H1 (cell line): ENCODE measurements at regions not wholly inside any gene's neighbourhood (a gene's known extent, or its start where the extent isn't known, plus 50 kb on each side); places are given as distances from the start of the nearest gene placed in this dataset.

Experiments used
- CTCF ChIA-PET: fragments of 300-600 bp; sonication (Branson Sonifier 250); formaldehyde crosslinking; loops from one replicate; lab custom pipeline; 2021; ENCODE audit not compliant: partially characterized antibody; lab: Charles Lee
- POLR2A ChIA-PET: fragments of 300-600 bp; sonication (Branson Sonifier 250); formaldehyde crosslinking; loops from one replicate; lab custom pipeline; 2021; ENCODE audit warnings: inconsistent platforms; ENCODE audit not compliant: partially characterized antibody; lab: Charles Lee
- DNase-seq, 2 experiments: peaks; one replicate each; pipeline versions ENCODE4 v3.0.0 to v3.0.0-alpha.2; 2010 to 2022; ENCODE audit warnings: low spot score in 2 of 2, low read depth in 1 of 2, mixed read lengths in 1 of 2
- FAIRE-seq: peaks from 2 replicates; lab custom pipeline; 2011; peaks lifted over from hg19 to GRCh38; lab: Jason Lieb, UNC
- H2AFZ ChIP-seq: 2 replicates; pipeline ENCODE4 v1.8.1; 2012; ENCODE audit warnings: low read length, inconsistent platforms
- H2AK5ac ChIP-seq: 2 replicates; pipeline ENCODE4 v1.6.1; 2013; ENCODE audit warnings: low read depth, low read length
- H2BK120ac ChIP-seq: replicated peaks from 2 replicates; pipeline ENCODE3; 2013; ENCODE audit warnings: low read depth, low read length, inconsistent platforms
- H2BK12ac ChIP-seq: 2 replicates; pipeline ENCODE4 v1.6.1; 2013; ENCODE audit warnings: low read depth, low read length
- H2BK15ac ChIP-seq: 2 replicates; pipeline ENCODE4 v1.6.1; 2013; ENCODE audit warnings: low read length
- H2BK20ac ChIP-seq: 2 replicates; pipeline ENCODE4 v1.6.1; 2013; ENCODE audit warnings: low read length
- H2BK5ac ChIP-seq: 2 replicates; pipeline ENCODE4 v1.6.1; 2013; ENCODE audit warnings: low read depth, low read length
- H3K14ac ChIP-seq: 2 replicates; pipeline ENCODE4 v1.6.1; 2013; ENCODE audit warnings: inconsistent platforms; ENCODE audit not compliant: insufficient read length
- H3K18ac ChIP-seq: 2 replicates; pipeline ENCODE4 v1.6.1; 2013; ENCODE audit warnings: low read length; ENCODE audit errors: extremely low read depth
- H3K23ac ChIP-seq: 2 replicates; pipeline ENCODE4 v1.6.1; 2013; ENCODE audit warnings: inconsistent platforms; ENCODE audit not compliant: insufficient read length
- H3K23me2 ChIP-seq: 2 replicates; pipeline ENCODE4 v1.6.1; 2013; ENCODE audit warnings: low read depth, low read length
- H3K27ac ChIP-seq: 2 replicates; pipeline ENCODE4 v1.6.1; 2011; ENCODE audit warnings: low read depth, low read length, inconsistent platforms
- H3K27me3 ChIP-seq, 4 experiments: replicated peaks in 1 of 4; 1 replicate in 1 of 4; 2 replicates in 3 of 4; pipeline versions ENCODE4 v1.6.1 to v1.8.1; 2011 to 2013; ENCODE audit warnings: low read length in 3 of 4, mild to moderate bottlenecking in 3 of 4, inconsistent platforms in 2 of 4, mixed read lengths in 2 of 4, moderate library complexity in 1 of 4; ENCODE audit not compliant: control insufficient read depth in 3 of 4, insufficient read depth in 3 of 4; ENCODE audit errors: extremely low read depth in 1 of 4
- H3K36me3 ChIP-seq, 4 experiments: 2 replicates each; pipeline versions ENCODE4 v1.6.1 to v1.8.1; 2011 to 2013; ENCODE audit warnings: mild to moderate bottlenecking in 4 of 4, low read length in 3 of 4, moderate library complexity in 2 of 4, control low read depth in 1 of 4, inconsistent platforms in 1 of 4; ENCODE audit not compliant: insufficient read depth in 4 of 4, control insufficient read depth in 2 of 4
- H3K4ac ChIP-seq: replicated peaks from 2 replicates; pipeline ENCODE3; 2013; ENCODE audit warnings: low read length, low read depth, mixed read lengths, inconsistent platforms; ENCODE audit not compliant: insufficient read length
- H3K4me1 ChIP-seq, 4 experiments: replicated peaks in 1 of 4; 1 replicate in 1 of 4; 2 replicates in 3 of 4; pipeline versions ENCODE4 v1.6.1 to v1.8.1; 2011 to 2013; ENCODE audit warnings: low read length in 3 of 4, inconsistent platforms in 2 of 4, mixed read lengths in 1 of 4; ENCODE audit not compliant: insufficient read depth in 4 of 4, control insufficient read depth in 3 of 4
- H3K4me2 ChIP-seq, 2 experiments: 2 replicates each; pipeline versions ENCODE4 v1.6.1 to v1.8.1; 2011 to 2013; ENCODE audit warnings: low read depth in 2 of 2, low read length in 2 of 2, control low read depth in 1 of 2, inconsistent platforms in 1 of 2, mild to moderate bottlenecking in 1 of 2; ENCODE audit not compliant: insufficient read depth in 1 of 2
- H3K4me3 ChIP-seq, 4 experiments: fragments of 200-600, 300-600 bp in 1 of 4; sonication (generic), shearing (Covaris generic), sonication (Bioruptor Twin) in 1 of 4; 2 replicates each; pipeline versions ENCODE4 v1.5.1 to v1.8.1; 2011 to 2016; ENCODE audit warnings: low read length in 4 of 4, low read depth in 3 of 4, control low read depth in 2 of 4, inconsistent platforms in 2 of 4, mild to moderate bottlenecking in 2 of 4, mixed read lengths in 1 of 4, moderate library complexity in 1 of 4; ENCODE audit not compliant: insufficient read depth in 2 of 4; ENCODE audit errors: extremely low read depth in 1 of 4
- H3K56ac ChIP-seq: replicated peaks from 2 replicates; pipeline ENCODE3; 2013; ENCODE audit warnings: low read depth, mild to moderate bottlenecking, mixed read lengths, low read length, inconsistent platforms; ENCODE audit not compliant: insufficient read length
- H3K79me1 ChIP-seq: 2 replicates; pipeline ENCODE4 v1.6.1; 2013; ENCODE audit warnings: low read depth, low read length, control low read depth
- H3K79me2 ChIP-seq, 2 experiments: 2 replicates each; pipeline versions ENCODE4 v1.6.1 to v1.8.1; 2012 to 2013; ENCODE audit warnings: low read length in 2 of 2, mild to moderate bottlenecking in 2 of 2, inconsistent platforms in 1 of 2; ENCODE audit not compliant: insufficient read depth in 2 of 2, control insufficient read depth in 1 of 2
- H3K9ac ChIP-seq, 4 experiments: replicated peaks in 1 of 4; 1 replicate in 1 of 4; 2 replicates in 3 of 4; pipeline versions ENCODE4 v1.6.1 to v1.8.1; 2011 to 2013; ENCODE audit warnings: low read depth in 3 of 4, low read length in 3 of 4, control low read depth in 2 of 4, mild to moderate bottlenecking in 2 of 4, moderate library complexity in 2 of 4, inconsistent platforms in 1 of 4; ENCODE audit errors: extremely low read depth in 1 of 4
- H3K9me3 ChIP-seq, 2 experiments: 2 replicates each; pipeline versions ENCODE4 v1.6.1 to v1.8.1; 2012 to 2013; ENCODE audit warnings: mild to moderate bottlenecking in 2 of 2, moderate library complexity in 2 of 2, control low read depth in 1 of 2, inconsistent platforms in 1 of 2, low read depth in 1 of 2, low read length in 1 of 2, mixed read lengths in 1 of 2; ENCODE audit not compliant: insufficient read depth in 2 of 2
- H4K20me1 ChIP-seq, 2 experiments: replicated peaks in 1 of 2; 2 replicates each; pipeline versions ENCODE3 to v1.8.1; 2011 to 2013; ENCODE audit warnings: inconsistent platforms in 2 of 2, low read length in 2 of 2, mild to moderate bottlenecking in 1 of 2; ENCODE audit not compliant: insufficient read depth in 2 of 2, control insufficient read depth in 1 of 2
- H4K5ac ChIP-seq: 2 replicates; pipeline ENCODE4 v1.6.1; 2013; ENCODE audit warnings: low read length, low read depth, mixed read lengths, inconsistent platforms; ENCODE audit not compliant: insufficient read length
- H4K8ac ChIP-seq: 2 replicates; pipeline ENCODE4 v1.8.0; 2013; ENCODE audit warnings: mild to moderate bottlenecking, moderate library complexity, low read length, inconsistent platforms; ENCODE audit not compliant: insufficient read depth; ENCODE audit errors: extremely low read depth
- H4K91ac ChIP-seq: replicated peaks from 2 replicates; pipeline ENCODE3; 2013; ENCODE audit warnings: low read length, mixed read lengths, inconsistent platforms; ENCODE audit not compliant: insufficient read length
- BRCA1 ChIP-seq: IDR thresholded peaks from 2 replicates; pipeline ENCODE4 v1.6.1; 2012; ENCODE audit warnings: low read depth, low read length, improper control_type of control experiment
- CREB1 ChIP-seq: IDR thresholded peaks from 2 replicates; pipeline ENCODE4 v1.6.1; 2012; ENCODE audit warnings: inconsistent platforms
- EGR1 ChIP-seq: IDR thresholded peaks from 2 replicates; pipeline ENCODE4 v1.6.1; 2011; ENCODE audit warnings: low read depth, low read length, borderline replicate concordance
- JUND ChIP-seq: IDR thresholded peaks from 2 replicates; pipeline ENCODE4 v1.6.1; 2011; ENCODE audit warnings: mild to moderate bottlenecking, improper control_type of control experiment, low read length
- POU5F1 ChIP-seq: IDR thresholded peaks from 2 replicates; pipeline ENCODE4 v1.6.1; 2011; ENCODE audit warnings: low read depth, mild to moderate bottlenecking, low read length, moderate library complexity
- RNF2 ChIP-seq: fragments of 200-900, 300-1000 bp; sonication (generic); IDR thresholded peaks from 2 replicates; pipeline ENCODE4 v1.7.1; 2016; ENCODE audit warnings: borderline replicate concordance, low read depth, mild to moderate bottlenecking, antibody characterized with exemption, low read length; ENCODE audit not compliant: poor library complexity, severe bottlenecking; ENCODE audit errors: missing control alignments
- SIX5 ChIP-seq: IDR thresholded peaks from 2 replicates; pipeline ENCODE4 v1.6.1; 2011; ENCODE audit warnings: mild to moderate bottlenecking, low read depth, low read length
- WGBS, 2 experiments: shearing (Covaris generic) in 1 of 2; methylation state at CpG; one replicate each; pipeline versions ENCODE4 v1.1.6 to v1.1.7; 2013 to 2015; ENCODE audit warnings: low lambda C conversion rate in 2 of 2, mixed read lengths in 2 of 2, inconsistent platforms in 1 of 2, low coverage in 1 of 2, missing lambda C conversion rate in 1 of 2; ENCODE audit not compliant: insufficient replicate concordance in 2 of 2, insufficient coverage in 1 of 2, insufficient read length in 1 of 2; ENCODE audit errors: extremely low coverage in 1 of 2, missing lambda C conversion rate in 1 of 2; 5-methylcytosine and 5-hydroxymethylcytosine counted together

GRCh38 chr6:1130709-1131108, 181.2 kb upstream of the FOXQ1 start:
- H3K18ac ChIP-seq: no peak overlapping the region
- no peak overlapping the region for H2BK12ac ChIP-seq
- ChIA-PET CTCF (interaction anchor here (0.8 to 1.6 kb wide), 3 partner anchors 9 to 115 kb away, joined by 3 to 5 read pairs (median 3); no protein-coding TSS in a partner anchor), POLR2A (no interaction called here)
- no peak overlapping the region for H2BK120ac ChIP-seq
- H3K4me2 ChIP-seq: no peak overlapping the region
- H3K36me3 ChIP-seq: no peaks in the 10 kb centered on the region
- H4K20me1 ChIP-seq: peaks cover 0 to under 1% of the 10 kb centered on the region in 2 experiments
- no peak for FAIRE-seq
- no peak overlapping the region for H3K27ac ChIP-seq
- H3K9me3 ChIP-seq: no peaks in the 10 kb centered on the region
- no peak overlapping the region for H3K56ac ChIP-seq
- H3K79me2 ChIP-seq: no peaks in the 10 kb centered on the region
- no peak overlapping the region for H2AK5ac ChIP-seq
- no peak for DNase-seq
- TF ChIP-seq BRCA1 (no peak), POU5F1 (no peak), RNF2 (no peak), CREB1 (no peak), JUND (no peak), SIX5 (no peak), EGR1 (no peak)
- 91% methylated on average over 7 of the region's 7 CpGs; no CpG with 5 or more reads in 1 of the 2 experiments for WGBS, 2 experiments
- no peak overlapping the region for H4K5ac ChIP-seq
- no peak overlapping the region for H2BK5ac ChIP-seq
- no peak overlapping the region for H2AFZ ChIP-seq
- H3K4ac ChIP-seq: no peak overlapping the region
- H3K4me1 ChIP-seq: no peaks in the 10 kb centered on the region
- no peak overlapping the region for H3K9ac ChIP-seq
- H2BK15ac ChIP-seq: no peak overlapping the region
- H4K91ac ChIP-seq: no peak overlapping the region
- no peak overlapping the region for H3K23ac ChIP-seq
- no peak overlapping the region for H2BK20ac ChIP-seq
- no peaks in the 10 kb centered on the region for H3K23me2 ChIP-seq
- H4K8ac ChIP-seq: no peak overlapping the region; the same call in 1 of the 2 replicates
- H3K4me3 ChIP-seq: no peak overlapping the region
- H3K79me1 ChIP-seq: no peaks in the 10 kb centered on the region
- no peak overlapping the region for H3K14ac ChIP-seq
- no peaks in the 10 kb centered on the region for H3K27me3 ChIP-seq
